ENCODE measurements at regions not wholly inside any gene's neighbourhood (a gene's known extent, or its start where the extent isn't known, plus 50 kb on each side); places are given as distances from the start of the nearest gene placed in this dataset.
"Not testable (repeated sequence)": the region's sequence is repeated elsewhere in the genome, so short reads cannot be mapped to it uniquely, and the experiment has no call there.

GRCh38 chr11:23652336-23652735, 792.1 kb upstream of the CCDC179 start:
- H3K27ac ChIP-seq; H3K27me3 ChIP-seq; H3K4me1 ChIP-seq; DNase-seq; H3K36me3 ChIP-seq; H3K4me3 ChIP-seq; H3K9me3 ChIP-seq (replicated peaks): not testable (repeated sequence)

- Histone ChIP-seq H3K4me3 (no peak overlapping the region), H3K9me3 (replicated peaks) (no peaks in the 10 kb centered on the region), H3K36me3 (no peaks in the 10 kb centered on the region), H3K27me3 (no peaks in the 10 kb centered on the region), H3K27ac (no peak overlapping the region), H3K4me1 (no peaks in the 10 kb centered on the region)
- no peak for DNase-seq
Measured at GRCh38 chr11:23653071-23653675, 792.9 kb upstream of the CCDC179 start.

GRCh38 chr11:23668324-23668723, 808.0 kb upstream of the CCDC179 start:
- Histone ChIP-seq H3K27ac (no peak overlapping the region), H3K36me3 (no peaks in the 10 kb centered on the region), H3K4me3 (no peak overlapping the region), H3K27me3 (no peaks in the 10 kb centered on the region), H3K9me3 (replicated peaks) (no peaks in the 10 kb centered on the region), H3K4me1 (no peaks in the 10 kb centered on the region)
- no peak for DNase-seq

GRCh38 chr11:23673366-23673765, 813.1 kb upstream of the CCDC179 start:
- no peaks in the 10 kb centered on the region for H3K36me3 ChIP-seq
- H3K4me1 ChIP-seq: no peaks in the 10 kb centered on the region
- no peaks in the 10 kb centered on the region for H3K9me3 ChIP-seq (replicated peaks)
- DNase-seq: no peak
- no peak overlapping the region for H3K27ac ChIP-seq
- no peaks in the 10 kb centered on the region for H3K27me3 ChIP-seq
- H3K4me3 ChIP-seq: no peak overlapping the region

- DNase-seq: no peak
Measured at GRCh38 chr11:23674866-23675265, 814.6 kb upstream of the CCDC179 start.

GRCh38 chr11:23679041-23679440, 817.8 kb upstream of the LUZP2 start:
- Histone ChIP-seq H3K27me3 (peaks cover 11% of the 10 kb centered on the region), H3K4me3 (no peak overlapping the region), H3K36me3 (no peaks in the 10 kb centered on the region), H3K27ac (no peak overlapping the region), H3K4me1 (no peaks in the 10 kb centered on the region), H3K9me3 (replicated peaks) (no peaks in the 10 kb centered on the region)
- DNase-seq: no peak

More at GRCh38 chr11:23674866-23675265, 814.6 kb upstream of the CCDC179 start:
- H3K27me3 ChIP-seq: peaks cover 2% of the 10 kb centered on the region; the same call in 1 of the 2 replicates
- H3K4me3 ChIP-seq: no peak overlapping the region
- H3K4me1 ChIP-seq: no peaks in the 10 kb centered on the region
- no peak overlapping the region for H3K27ac ChIP-seq
- no peaks in the 10 kb centered on the region for H3K36me3 ChIP-seq
- no peaks in the 10 kb centered on the region for H3K9me3 ChIP-seq (replicated peaks)

GRCh38 chr11:23679981-23680380, 816.9 kb upstream of the LUZP2 start:
- no peaks in the 10 kb centered on the region for H3K36me3 ChIP-seq
- H3K4me1 ChIP-seq: no peaks in the 10 kb centered on the region
- H3K27ac ChIP-seq: no peak overlapping the region
- no peak for DNase-seq
- no peaks in the 10 kb centered on the region for H3K9me3 ChIP-seq (replicated peaks)
- H3K27me3 ChIP-seq: peaks cover 11% of the 10 kb centered on the region
- no peak overlapping the region for H3K4me3 ChIP-seq

GRCh38 chr11:23680488-23681230, 816.2 kb upstream of the LUZP2 start:
- Histone ChIP-seq H3K27me3 (peaks cover 11% of the 10 kb centered on the region), H3K27ac (no peak overlapping the region), H3K4me1 (no peaks in the 10 kb centered on the region), H3K36me3 (no peaks in the 10 kb centered on the region), H3K9me3 (replicated peaks) (no peaks in the 10 kb centered on the region), H3K4me3 (no peak overlapping the region)
- no peak for DNase-seq

- no peak overlapping the region for H3K27ac ChIP-seq
Measured at GRCh38 chr11:23684701-23685100, 812.2 kb upstream of the LUZP2 start.

GRCh38 chr11:23687991-23688390, 808.9 kb upstream of the LUZP2 start:
- H3K4me1 ChIP-seq: no peaks in the 10 kb centered on the region
- no peak overlapping the region for H3K27ac ChIP-seq
- H3K27me3 ChIP-seq: peaks cover 8% of the 10 kb centered on the region; the same call in 1 of the 2 replicates
- H3K9me3 ChIP-seq (replicated peaks): no peaks in the 10 kb centered on the region
- H3K4me3 ChIP-seq: no peak overlapping the region
- H3K36me3 ChIP-seq: no peaks in the 10 kb centered on the region
- no peak for DNase-seq

More at GRCh38 chr11:23684701-23685100, 812.2 kb upstream of the LUZP2 start:
- peaks cover 11% of the 10 kb centered on the region for H3K27me3 ChIP-seq
- H3K4me3 ChIP-seq: no peak overlapping the region
- DNase-seq: no peak
- H3K36me3 ChIP-seq: no peaks in the 10 kb centered on the region
- no peaks in the 10 kb centered on the region for H3K9me3 ChIP-seq (replicated peaks)
- H3K4me1 ChIP-seq: no peaks in the 10 kb centered on the region

GRCh38 chr11:23688411-23688810, 808.4 kb upstream of the LUZP2 start:
- Histone ChIP-seq H3K27me3 (peaks cover 8% of the 10 kb centered on the region; the same call in 1 of the 2 replicates), H3K4me3 (no peak overlapping the region), H3K9me3 (replicated peaks) (no peaks in the 10 kb centered on the region), H3K4me1 (no peaks in the 10 kb centered on the region), H3K36me3 (no peaks in the 10 kb centered on the region), H3K27ac (no peak overlapping the region)
- DNase-seq: no peak

- no peak for DNase-seq
- H3K36me3 ChIP-seq: no peaks in the 10 kb centered on the region
- H3K4me1 ChIP-seq: no peaks in the 10 kb centered on the region
- H3K27ac ChIP-seq: no peak overlapping the region
- H3K9me3 ChIP-seq (replicated peaks): no peaks in the 10 kb centered on the region
- H3K27me3 ChIP-seq: peaks cover 6% of the 10 kb centered on the region; the same call in 1 of the 2 replicates
- no peak overlapping the region for H3K4me3 ChIP-seq
Measured at GRCh38 chr11:23688835-23689234, 808.0 kb upstream of the LUZP2 start.

- Histone ChIP-seq H3K36me3 (no peaks in the 10 kb centered on the region), H3K9me3 (replicated peaks) (no peaks in the 10 kb centered on the region), H3K27me3 (0 out of 2 replicates have a peak, but pooled peaks cover 3% of the 10 kb centered on the region), H3K4me3 (no peak overlapping the region), H3K27ac (no peak overlapping the region), H3K4me1 (no peaks in the 10 kb centered on the region)
- DNase-seq: no peak
Measured at GRCh38 chr11:23696688-23697415, 800.0 kb upstream of the LUZP2 start.

- Histone ChIP-seq H3K27ac (no peak overlapping the region), H3K4me1 (no peaks in the 10 kb centered on the region), H3K9me3 (replicated peaks) (no peaks in the 10 kb centered on the region), H3K36me3 (no peaks in the 10 kb centered on the region), H3K4me3 (no peak overlapping the region), H3K27me3 (0 out of 2 replicates have a peak, but pooled peaks cover 5% of the 10 kb centered on the region)
- DNase-seq: no peak
Measured at GRCh38 chr11:23704183-23704582, 792.7 kb upstream of the LUZP2 start.

GRCh38 chr11:23711981-23712380, 784.9 kb upstream of the LUZP2 start:
- Histone ChIP-seq H3K9me3 (replicated peaks) (no peaks in the 10 kb centered on the region), H3K4me3 (no peak overlapping the region), H3K27ac (no peak overlapping the region), H3K4me1 (no peaks in the 10 kb centered on the region), H3K36me3 (no peaks in the 10 kb centered on the region), H3K27me3 (no peaks in the 10 kb centered on the region)
- no peak for DNase-seq
